Neutrophil (primary cell): ENCODE measurements at regions not wholly inside any gene's neighbourhood (a gene's known extent, or its start where the extent isn't known, plus 50 kb on each side); places are given as distances from the start of the nearest gene placed in this dataset.
"Not testable (repeated sequence)": the region's sequence is repeated elsewhere in the genome, so short reads cannot be mapped to it uniquely, and the experiment has no call there.

ENCODE experiments used
- H3K27ac ChIP-seq: fragments of 200-600 bp; sonication (generic); 2 replicates; pipeline ENCODE4 v1.5.1; 2016; ENCODE audit warnings: mild to moderate bottlenecking, moderate library complexity
- H3K27me3 ChIP-seq: fragments of 200-600 bp; sonication (generic); 2 replicates; pipeline ENCODE4 v1.6.0; 2016; ENCODE audit warnings: mild to moderate bottlenecking
- H3K36me3 ChIP-seq: fragments of 200-600 bp; sonication (generic); 2 replicates; pipeline ENCODE4 v1.5.1; 2017
- H3K4me1 ChIP-seq, 2 experiments: fragments of 200-600 bp in 1 of 2; sonication (generic) in 1 of 2; 1 replicate in 1 of 2; 2 replicates in 1 of 2; pipeline versions ENCODE4 v1.5.1 to v1.6.1; 2013 to 2016; ENCODE audit warnings: low read depth in 1 of 2, low read length in 1 of 2, mild to moderate bottlenecking in 1 of 2, moderate library complexity in 1 of 2; ENCODE audit not compliant: control insufficient read depth in 1 of 2, insufficient read depth in 1 of 2
- H3K4me3 ChIP-seq, 2 experiments: fragments of 200-600 bp in 1 of 2; sonication (generic) in 1 of 2; 1 replicate in 1 of 2; 2 replicates in 1 of 2; pipeline ENCODE4 v1.5.1; 2013 to 2016; ENCODE audit warnings: low read depth in 1 of 2, low read length in 1 of 2, mild to moderate bottlenecking in 1 of 2, moderate library complexity in 1 of 2
- H3K9me3 ChIP-seq: fragments of 200-600 bp; sonication (generic); 2 replicates; pipeline ENCODE4 v1.5.1; 2016
- CTCF ChIP-seq: fragments of 200-600 bp; sonication (generic); IDR thresholded peaks from 2 replicates; pipeline ENCODE4 v1.5.1; 2016; ENCODE audit warnings: antibody characterized with exemption

GRCh38 chr16:60413969-60414368 is 1622.3 kb downstream of the CDH8 start:
- Histone ChIP-seq H3K27me3 (no peaks in the 10 kb centered on the region), H3K4me3 (no peak overlapping the region), H3K9me3 (no peaks in the 10 kb centered on the region), H3K4me1 (no peaks in the 10 kb centered on the region), H3K27ac (no peak overlapping the region), H3K36me3 (no peaks in the 10 kb centered on the region)
- no peak for TF ChIP-seq CTCF

DNA sequence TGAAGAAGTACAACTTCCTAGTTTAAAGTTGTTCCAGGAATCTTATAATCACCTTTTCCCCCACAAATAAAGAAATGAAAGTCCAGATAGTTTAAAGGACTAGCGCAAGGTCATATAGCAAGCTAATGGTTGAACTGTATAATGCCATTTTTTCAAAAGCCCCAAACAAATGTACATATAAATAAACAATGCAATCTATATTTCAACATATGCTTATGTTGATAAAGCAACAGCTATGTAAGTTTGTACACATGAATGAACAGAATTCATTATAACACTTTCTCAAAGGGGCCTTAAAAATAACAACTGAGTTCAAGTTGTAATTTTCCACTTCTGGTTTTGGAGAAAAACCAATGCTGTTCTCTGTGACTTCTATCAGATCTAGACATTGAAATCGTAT is 1628.6 kb downstream of the CDH8 start:
- Histone ChIP-seq H3K27me3 (no peaks in the 10 kb centered on the region), H3K9me3 (no peaks in the 10 kb centered on the region), H3K36me3 (no peaks in the 10 kb centered on the region), H3K27ac (no peak overlapping the region), H3K4me3 (no peak overlapping the region), H3K4me1 (no peaks in the 10 kb centered on the region)
- no peak for TF ChIP-seq CTCF

- H3K4me1 ChIP-seq = no peaks in the 10 kb centered on the region
- no peaks in the 10 kb centered on the region for H3K9me3 ChIP-seq
- no peak overlapping the region for H3K27ac ChIP-seq
- TF ChIP-seq CTCF = no peak
- H3K27me3 ChIP-seq = no peaks in the 10 kb centered on the region
- no peak overlapping the region for H3K4me3 ChIP-seq
- H3K36me3 ChIP-seq = no peaks in the 10 kb centered on the region
These were observed 1629.2 kb downstream of the CDH8 start for GRCh38 chr16:60407034-60407433.

DNA sequence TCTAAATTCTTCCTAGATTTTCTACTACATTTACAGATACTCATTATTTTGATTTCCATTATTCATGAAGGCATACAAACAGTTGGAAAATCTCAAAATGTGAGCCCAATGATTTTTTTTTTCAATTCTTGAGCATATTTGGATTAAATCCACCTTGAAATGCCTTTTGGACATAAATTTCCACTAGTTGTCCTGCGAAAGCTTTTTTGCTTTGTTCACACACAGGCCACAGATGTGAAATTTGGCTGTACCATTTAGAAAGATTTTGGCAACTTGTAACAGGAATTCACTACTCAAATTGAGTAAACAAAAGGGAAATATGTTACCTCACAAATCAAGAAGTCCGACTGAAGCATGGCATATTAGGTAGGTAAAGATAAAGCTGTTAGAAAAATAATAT is 1631.0 kb downstream of the CDH8 start:
- no peak for TF ChIP-seq CTCF
- Histone ChIP-seq H3K27ac (no peak overlapping the region), H3K9me3 (no peaks in the 10 kb centered on the region), H3K4me1 (no peaks in the 10 kb centered on the region), H3K27me3 (no peaks in the 10 kb centered on the region), H3K36me3 (no peaks in the 10 kb centered on the region), H3K4me3 (no peak overlapping the region)

DNA sequence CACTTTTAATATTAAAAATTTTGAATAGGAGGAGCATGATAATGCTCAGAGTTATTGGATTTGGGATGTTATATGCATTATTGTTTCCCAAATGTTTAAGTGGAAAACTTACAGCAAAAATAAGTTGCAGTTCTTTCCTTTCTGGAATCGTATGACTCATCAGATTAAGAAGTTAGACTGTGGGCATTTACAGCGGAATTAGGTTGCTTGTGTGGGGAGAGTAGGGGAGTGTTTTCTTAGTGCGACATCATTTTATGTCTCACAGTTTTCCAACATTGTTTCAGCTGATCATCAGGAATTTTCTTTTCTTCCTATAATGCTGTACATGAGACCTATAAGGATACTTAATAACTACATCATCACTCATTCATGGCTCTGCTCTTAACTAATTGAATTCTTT is 1631.8 kb downstream of the CDH8 start:
- Histone ChIP-seq H3K4me1 (no peaks in the 10 kb centered on the region), H3K36me3 (no peaks in the 10 kb centered on the region), H3K4me3 (no peak overlapping the region), H3K27ac (no peak overlapping the region), H3K9me3 (no peaks in the 10 kb centered on the region), H3K27me3 (no peaks in the 10 kb centered on the region)
- no peak for TF ChIP-seq CTCF

GRCh38 chr16:60402941-60403340 is 1633.3 kb downstream of the CDH8 start:
- H3K9me3 ChIP-seq, H3K4me3 ChIP-seq, H3K36me3 ChIP-seq, H3K27ac ChIP-seq, H3K4me1 ChIP-seq, H3K27me3 ChIP-seq: not testable (repeated sequence)
